H1 (cell line): ENCODE measurements at regions not wholly inside any gene's neighbourhood (a gene's known extent, or its start where the extent isn't known, plus 50 kb on each side); places are given as distances from the start of the nearest gene placed in this dataset.
A peak's percentile ranks its signal among the peaks of the same experiment; 100 is the strongest.

Experiments
- CTCF ChIA-PET: fragments of 300-600 bp; sonication (Branson Sonifier 250); formaldehyde crosslinking; loops from one replicate; lab custom pipeline; 2021; ENCODE audit not compliant: partially characterized antibody; lab: Charles Lee
- POLR2A ChIA-PET: fragments of 300-600 bp; sonication (Branson Sonifier 250); formaldehyde crosslinking; loops from one replicate; lab custom pipeline; 2021; ENCODE audit warnings: inconsistent platforms; ENCODE audit not compliant: partially characterized antibody; lab: Charles Lee
- DNase-seq, 2 experiments: peaks; one replicate each; pipeline versions ENCODE4 v3.0.0 to v3.0.0-alpha.2; 2010 to 2022; ENCODE audit warnings: low spot score in 2 of 2, low read depth in 1 of 2, mixed read lengths in 1 of 2
- FAIRE-seq: peaks from 2 replicates; lab custom pipeline; 2011; peaks lifted over from hg19 to GRCh38; lab: Jason Lieb, UNC
- H2AFZ ChIP-seq: 2 replicates; pipeline ENCODE4 v1.8.1; 2012; ENCODE audit warnings: low read length, inconsistent platforms
- H2AK5ac ChIP-seq: 2 replicates; pipeline ENCODE4 v1.6.1; 2013; ENCODE audit warnings: low read depth, low read length
- H2BK120ac ChIP-seq: replicated peaks from 2 replicates; pipeline ENCODE3; 2013; ENCODE audit warnings: low read depth, low read length, inconsistent platforms
- H2BK12ac ChIP-seq: 2 replicates; pipeline ENCODE4 v1.6.1; 2013; ENCODE audit warnings: low read depth, low read length
- H2BK15ac ChIP-seq: 2 replicates; pipeline ENCODE4 v1.6.1; 2013; ENCODE audit warnings: low read length
- H2BK20ac ChIP-seq: 2 replicates; pipeline ENCODE4 v1.6.1; 2013; ENCODE audit warnings: low read length
- H2BK5ac ChIP-seq: 2 replicates; pipeline ENCODE4 v1.6.1; 2013; ENCODE audit warnings: low read depth, low read length
- H3K14ac ChIP-seq: 2 replicates; pipeline ENCODE4 v1.6.1; 2013; ENCODE audit warnings: inconsistent platforms; ENCODE audit not compliant: insufficient read length
- H3K18ac ChIP-seq: 2 replicates; pipeline ENCODE4 v1.6.1; 2013; ENCODE audit warnings: low read length; ENCODE audit errors: extremely low read depth
- H3K23ac ChIP-seq: 2 replicates; pipeline ENCODE4 v1.6.1; 2013; ENCODE audit warnings: inconsistent platforms; ENCODE audit not compliant: insufficient read length
- H3K23me2 ChIP-seq: 2 replicates; pipeline ENCODE4 v1.6.1; 2013; ENCODE audit warnings: low read depth, low read length
- H3K27ac ChIP-seq: 2 replicates; pipeline ENCODE4 v1.6.1; 2011; ENCODE audit warnings: low read depth, low read length, inconsistent platforms
- H3K27me3 ChIP-seq, 4 experiments: replicated peaks in 1 of 4; 1 replicate in 1 of 4; 2 replicates in 3 of 4; pipeline versions ENCODE4 v1.6.1 to v1.8.1; 2011 to 2013; ENCODE audit warnings: low read length in 3 of 4, mild to moderate bottlenecking in 3 of 4, inconsistent platforms in 2 of 4, mixed read lengths in 2 of 4, moderate library complexity in 1 of 4; ENCODE audit not compliant: control insufficient read depth in 3 of 4, insufficient read depth in 3 of 4; ENCODE audit errors: extremely low read depth in 1 of 4
- H3K36me3 ChIP-seq, 4 experiments: 2 replicates each; pipeline versions ENCODE4 v1.6.1 to v1.8.1; 2011 to 2013; ENCODE audit warnings: mild to moderate bottlenecking in 4 of 4, low read length in 3 of 4, moderate library complexity in 2 of 4, control low read depth in 1 of 4, inconsistent platforms in 1 of 4; ENCODE audit not compliant: insufficient read depth in 4 of 4, control insufficient read depth in 2 of 4
- H3K4ac ChIP-seq: replicated peaks from 2 replicates; pipeline ENCODE3; 2013; ENCODE audit warnings: low read length, low read depth, mixed read lengths, inconsistent platforms; ENCODE audit not compliant: insufficient read length
- H3K4me1 ChIP-seq, 4 experiments: replicated peaks in 1 of 4; 1 replicate in 1 of 4; 2 replicates in 3 of 4; pipeline versions ENCODE4 v1.6.1 to v1.8.1; 2011 to 2013; ENCODE audit warnings: low read length in 3 of 4, inconsistent platforms in 2 of 4, mixed read lengths in 1 of 4; ENCODE audit not compliant: insufficient read depth in 4 of 4, control insufficient read depth in 3 of 4
- H3K4me2 ChIP-seq, 2 experiments: 2 replicates each; pipeline versions ENCODE4 v1.6.1 to v1.8.1; 2011 to 2013; ENCODE audit warnings: low read depth in 2 of 2, low read length in 2 of 2, control low read depth in 1 of 2, inconsistent platforms in 1 of 2, mild to moderate bottlenecking in 1 of 2; ENCODE audit not compliant: insufficient read depth in 1 of 2
- H3K4me3 ChIP-seq, 4 experiments: fragments of 200-600, 300-600 bp in 1 of 4; sonication (generic), shearing (Covaris generic), sonication (Bioruptor Twin) in 1 of 4; 2 replicates each; pipeline versions ENCODE4 v1.5.1 to v1.8.1; 2011 to 2016; ENCODE audit warnings: low read length in 4 of 4, low read depth in 3 of 4, control low read depth in 2 of 4, inconsistent platforms in 2 of 4, mild to moderate bottlenecking in 2 of 4, mixed read lengths in 1 of 4, moderate library complexity in 1 of 4; ENCODE audit not compliant: insufficient read depth in 2 of 4; ENCODE audit errors: extremely low read depth in 1 of 4
- H3K56ac ChIP-seq: replicated peaks from 2 replicates; pipeline ENCODE3; 2013; ENCODE audit warnings: low read depth, mild to moderate bottlenecking, mixed read lengths, low read length, inconsistent platforms; ENCODE audit not compliant: insufficient read length
- H3K79me1 ChIP-seq: 2 replicates; pipeline ENCODE4 v1.6.1; 2013; ENCODE audit warnings: low read depth, low read length, control low read depth
- H3K79me2 ChIP-seq, 2 experiments: 2 replicates each; pipeline versions ENCODE4 v1.6.1 to v1.8.1; 2012 to 2013; ENCODE audit warnings: low read length in 2 of 2, mild to moderate bottlenecking in 2 of 2, inconsistent platforms in 1 of 2; ENCODE audit not compliant: insufficient read depth in 2 of 2, control insufficient read depth in 1 of 2
- H3K9ac ChIP-seq, 4 experiments: replicated peaks in 1 of 4; 1 replicate in 1 of 4; 2 replicates in 3 of 4; pipeline versions ENCODE4 v1.6.1 to v1.8.1; 2011 to 2013; ENCODE audit warnings: low read depth in 3 of 4, low read length in 3 of 4, control low read depth in 2 of 4, mild to moderate bottlenecking in 2 of 4, moderate library complexity in 2 of 4, inconsistent platforms in 1 of 4; ENCODE audit errors: extremely low read depth in 1 of 4
- H3K9me3 ChIP-seq, 2 experiments: 2 replicates each; pipeline versions ENCODE4 v1.6.1 to v1.8.1; 2012 to 2013; ENCODE audit warnings: mild to moderate bottlenecking in 2 of 2, moderate library complexity in 2 of 2, control low read depth in 1 of 2, inconsistent platforms in 1 of 2, low read depth in 1 of 2, low read length in 1 of 2, mixed read lengths in 1 of 2; ENCODE audit not compliant: insufficient read depth in 2 of 2
- H4K20me1 ChIP-seq, 2 experiments: replicated peaks in 1 of 2; 2 replicates each; pipeline versions ENCODE3 to v1.8.1; 2011 to 2013; ENCODE audit warnings: inconsistent platforms in 2 of 2, low read length in 2 of 2, mild to moderate bottlenecking in 1 of 2; ENCODE audit not compliant: insufficient read depth in 2 of 2, control insufficient read depth in 1 of 2
- H4K5ac ChIP-seq: 2 replicates; pipeline ENCODE4 v1.6.1; 2013; ENCODE audit warnings: low read length, low read depth, mixed read lengths, inconsistent platforms; ENCODE audit not compliant: insufficient read length
- H4K8ac ChIP-seq: 2 replicates; pipeline ENCODE4 v1.8.0; 2013; ENCODE audit warnings: mild to moderate bottlenecking, moderate library complexity, low read length, inconsistent platforms; ENCODE audit not compliant: insufficient read depth; ENCODE audit errors: extremely low read depth
- H4K91ac ChIP-seq: replicated peaks from 2 replicates; pipeline ENCODE3; 2013; ENCODE audit warnings: low read length, mixed read lengths, inconsistent platforms; ENCODE audit not compliant: insufficient read length
- CHD1 ChIP-seq: IDR thresholded peaks from 2 replicates; pipeline ENCODE4 v1.6.1; 2012; ENCODE audit warnings: low read depth, low read length, improper control_type of control experiment
- EP300 ChIP-seq, 2 experiments: IDR thresholded peaks; 1 replicate in 1 of 2; 2 replicates in 1 of 2; pipeline ENCODE4 v1.6.1; 2011 to 2012; ENCODE audit warnings: low read depth in 2 of 2, low read length in 2 of 2, mild to moderate bottlenecking in 2 of 2, borderline replicate concordance in 1 of 2, inconsistent platforms in 1 of 2, moderate library complexity in 1 of 2
- GTF2F1 ChIP-seq: IDR thresholded peaks from 2 replicates; pipeline ENCODE4 v1.6.1; 2012; ENCODE audit warnings: low read depth, low read length, improper control_type of control experiment, borderline replicate concordance
- POLR2A ChIP-seq, 2 experiments: IDR thresholded peaks; 1 replicate in 1 of 2; 2 replicates in 1 of 2; pipeline ENCODE4 v1.6.1; 2011; ENCODE audit warnings: low read depth in 2 of 2, low read length in 2 of 2, mild to moderate bottlenecking in 2 of 2; ENCODE audit errors: control extremely low read depth in 1 of 2
- POU5F1 ChIP-seq: IDR thresholded peaks from 2 replicates; pipeline ENCODE4 v1.6.1; 2011; ENCODE audit warnings: low read depth, mild to moderate bottlenecking, low read length, moderate library complexity
- WGBS, 2 experiments: shearing (Covaris generic) in 1 of 2; methylation state at CpG; one replicate each; pipeline versions ENCODE4 v1.1.6 to v1.1.7; 2013 to 2015; ENCODE audit warnings: low lambda C conversion rate in 2 of 2, mixed read lengths in 2 of 2, inconsistent platforms in 1 of 2, low coverage in 1 of 2, missing lambda C conversion rate in 1 of 2; ENCODE audit not compliant: insufficient replicate concordance in 2 of 2, insufficient coverage in 1 of 2, insufficient read length in 1 of 2; ENCODE audit errors: extremely low coverage in 1 of 2, missing lambda C conversion rate in 1 of 2; 5-methylcytosine and 5-hydroxymethylcytosine counted together
- TF ChIP-seq, protein P1 (sequence below): IDR thresholded peaks from 2 replicates; pipeline ENCODE4 v1.6.1; 2012; ENCODE audit warnings: inconsistent platforms
- TF ChIP-seq, protein P2 (sequence below): IDR thresholded peaks from 2 replicates; pipeline ENCODE4 v1.6.1; 2012; ENCODE audit warnings: inconsistent platforms

DNA sequence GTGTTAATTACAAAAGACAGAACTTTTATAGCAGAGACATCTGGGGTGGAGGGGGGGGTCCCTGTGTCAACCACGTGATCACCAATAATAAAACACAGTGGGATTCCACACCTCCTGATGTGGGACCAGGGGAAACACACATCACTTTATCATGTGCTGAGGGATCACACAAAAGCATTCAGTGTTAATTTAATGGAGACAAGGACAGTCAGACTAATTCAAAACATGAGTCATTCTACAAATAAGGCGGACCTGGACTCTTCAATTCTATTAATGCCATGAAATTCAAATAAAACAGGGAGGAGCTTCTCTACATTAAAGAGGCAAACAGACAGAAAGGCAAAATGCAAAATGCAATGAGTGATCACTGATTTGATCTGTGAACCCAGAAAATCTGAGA, 67.3 kb upstream of the PFKP start:
- Histone ChIP-seq H3K4me1 (no peaks in the 10 kb centered on the region), H3K56ac (no peak overlapping the region), H4K8ac (no peak overlapping the region), H3K79me2 (no peaks in the 10 kb centered on the region), H2BK120ac (no peak overlapping the region), H3K36me3 (no peaks in the 10 kb centered on the region), H3K23ac (no peak overlapping the region), H3K4ac (no peak overlapping the region), H3K27ac (no peak overlapping the region), H3K79me1 (no peaks in the 10 kb centered on the region), H3K14ac (no peak overlapping the region), H3K27me3 (no peaks in the 10 kb centered on the region; a peak in 1 of 7 replicates), H2BK15ac (no peak overlapping the region), H3K4me3 (no peak overlapping the region), H3K4me2 (no peak overlapping the region), H2BK5ac (no peak overlapping the region), H3K9ac (no peak overlapping the region), H4K20me1 (no peaks in the 10 kb centered on the region), H4K91ac (no peak overlapping the region), H2BK12ac (no peak overlapping the region), H3K23me2 (no peaks in the 10 kb centered on the region; the same call in 1 of the 2 replicates), H2BK20ac (no peak overlapping the region), H3K18ac (no peak overlapping the region), H2AFZ (peak overlapping the region; percentile 58; the same call in 1 of the 2 replicates), H2AK5ac (no peak overlapping the region), H4K5ac (no peak overlapping the region), H3K9me3 (no peaks in the 10 kb centered on the region; a peak in 1 of 4 replicates)
- ChIA-PET POLR2A (no interaction called here), CTCF (interaction anchor here (1.1 to 1.8 kb wide), 3 partner anchors 10 to 44 kb away, joined by 3 to 8 read pairs (median 3); no protein-coding TSS in a partner anchor)
- 88% methylated on average over 2 of the region's 2 CpGs; no CpG with 5 or more reads in 1 of the 2 experiments for WGBS, 2 experiments
- FAIRE-seq: no peak
- DNase-seq: no peak
- TF ChIP-seq POLR2A (IDR thresholded peaks at IDR 0.05; ENCODE audit: control extremely low read depth in 1 of 2, low read depth in 2 of 2, low read length in 2 of 2): no peak
- TF ChIP-seq, protein P1, sequence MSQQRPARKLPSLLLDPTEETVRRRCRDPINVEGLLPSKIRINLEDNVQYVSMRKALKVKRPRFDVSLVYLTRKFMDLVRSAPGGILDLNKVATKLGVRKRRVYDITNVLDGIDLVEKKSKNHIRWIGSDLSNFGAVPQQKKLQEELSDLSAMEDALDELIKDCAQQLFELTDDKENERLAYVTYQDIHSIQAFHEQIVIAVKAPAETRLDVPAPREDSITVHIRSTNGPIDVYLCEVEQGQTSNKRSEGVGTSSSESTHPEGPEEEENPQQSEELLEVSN: no peak
- TF ChIP-seq, protein P2, sequence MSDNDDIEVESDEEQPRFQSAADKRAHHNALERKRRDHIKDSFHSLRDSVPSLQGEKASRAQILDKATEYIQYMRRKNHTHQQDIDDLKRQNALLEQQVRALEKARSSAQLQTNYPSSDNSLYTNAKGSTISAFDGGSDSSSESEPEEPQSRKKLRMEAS: no peak
- TF ChIP-seq CHD1: no peak
- TF ChIP-seq EP300 (IDR thresholded peaks at IDR 0.05; ENCODE audit: borderline replicate concordance in 1 of 2, low read depth in 2 of 2, low read length in 2 of 2): no peak
- no peak for TF ChIP-seq POU5F1
- no peak for TF ChIP-seq GTF2F1
